HG02798 (cell line): ENCODE measurements at regions not wholly inside any gene's neighbourhood (a gene's known extent, or its start where the extent isn't known, plus 50 kb on each side); places are given as distances from the start of the nearest gene placed in this dataset.

Experiments
- ATAC-seq: cut with Tn5 transposase; IDR thresholded peaks from one replicate; pipeline ENCODE4 v1.9.1; 2021; ENCODE audit warnings: mild to moderate bottlenecking; ENCODE audit not compliant: unreplicated experiment, poor library complexity

DNA sequence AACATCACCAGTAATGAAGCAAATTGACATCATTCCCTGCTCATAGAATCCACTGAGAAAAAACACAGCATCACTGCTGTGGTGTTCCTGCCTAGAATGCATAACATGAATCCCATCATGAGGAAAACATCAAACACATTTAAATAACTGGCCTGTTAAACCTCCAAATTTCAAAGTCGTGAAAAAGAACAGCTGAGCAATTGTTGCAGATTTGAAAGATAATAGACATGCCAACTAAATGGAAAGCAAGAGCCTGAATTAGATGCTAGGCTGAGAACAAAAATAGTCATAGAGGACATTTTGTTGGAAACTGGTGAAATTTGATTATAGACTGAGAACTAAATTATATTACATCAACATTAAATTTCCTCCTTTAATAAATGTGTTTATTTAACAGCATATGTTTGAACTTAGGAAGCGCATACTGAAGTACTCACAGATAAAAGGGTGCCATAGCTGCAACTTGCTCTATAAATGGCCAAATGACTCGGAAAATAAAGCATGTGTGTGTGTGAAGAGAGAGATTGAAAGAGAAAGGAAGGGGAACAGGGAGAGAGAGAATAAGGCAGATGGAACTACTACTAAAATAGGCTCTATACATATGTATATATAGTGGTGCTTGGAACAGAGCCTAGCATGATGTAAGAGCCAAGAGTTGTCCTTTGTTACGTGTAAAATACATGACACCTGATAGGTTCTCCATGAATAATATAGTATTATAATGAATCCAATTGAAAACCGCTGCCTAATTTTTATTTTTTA, 305.0 kb upstream of the MON1B start:
- no peak for ATAC-seq

- no peak for ATAC-seq
Measured at GRCh38 chr16:76897816-76898215, 293.2 kb upstream of the MON1B start.

DNA sequence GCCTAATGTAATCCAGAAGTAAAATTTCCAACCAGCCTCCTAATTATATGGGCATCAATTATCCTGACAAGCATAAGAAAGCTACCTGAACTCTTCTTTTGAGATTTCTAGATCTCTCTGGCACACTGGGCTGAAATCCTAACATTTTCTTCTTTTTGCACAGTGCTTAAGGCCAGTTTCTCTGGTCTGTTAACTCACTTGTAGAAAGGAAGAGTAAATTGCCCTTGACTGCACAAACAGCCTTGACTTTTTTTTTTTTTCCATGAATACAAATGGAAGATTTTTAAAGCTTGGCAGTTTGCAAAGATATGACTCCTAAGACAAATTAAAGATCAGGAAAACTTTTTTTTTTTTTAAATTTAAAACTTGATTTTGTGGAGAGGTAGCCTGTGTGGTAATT, 291.2 kb upstream of the MON1B start:
- no peak for ATAC-seq

GRCh38 chr16:76900285-76901263, 290.4 kb upstream of the MON1B start:
- ATAC-seq = no peak

- ATAC-seq = no peak
Measured at GRCh38 chr16:76906552-76906951, 284.4 kb upstream of the MON1B start.

DNA sequence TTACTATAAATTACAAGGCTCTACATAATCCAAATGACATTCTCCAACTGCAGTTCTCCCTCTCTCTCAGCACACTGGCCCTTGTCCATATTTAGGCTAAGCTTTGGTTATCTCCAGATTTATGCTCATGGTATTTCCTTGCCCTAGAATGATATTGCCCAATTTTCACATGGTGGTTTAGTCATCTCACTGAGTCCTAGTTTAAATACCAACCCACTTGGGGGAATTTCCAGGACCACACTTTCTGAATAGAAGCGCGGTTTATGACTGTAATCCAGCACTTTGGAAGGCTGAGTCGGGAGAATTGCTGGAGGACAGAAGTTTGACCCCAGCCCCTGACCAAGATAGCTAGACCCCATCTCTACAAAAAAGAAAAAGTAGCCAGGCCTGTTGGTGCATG, 280.1 kb upstream of the MON1B start:
- ATAC-seq = no peak

- no peak for ATAC-seq
Measured at GRCh38 chr16:76913046-76913445, 277.9 kb upstream of the MON1B start.

DNA sequence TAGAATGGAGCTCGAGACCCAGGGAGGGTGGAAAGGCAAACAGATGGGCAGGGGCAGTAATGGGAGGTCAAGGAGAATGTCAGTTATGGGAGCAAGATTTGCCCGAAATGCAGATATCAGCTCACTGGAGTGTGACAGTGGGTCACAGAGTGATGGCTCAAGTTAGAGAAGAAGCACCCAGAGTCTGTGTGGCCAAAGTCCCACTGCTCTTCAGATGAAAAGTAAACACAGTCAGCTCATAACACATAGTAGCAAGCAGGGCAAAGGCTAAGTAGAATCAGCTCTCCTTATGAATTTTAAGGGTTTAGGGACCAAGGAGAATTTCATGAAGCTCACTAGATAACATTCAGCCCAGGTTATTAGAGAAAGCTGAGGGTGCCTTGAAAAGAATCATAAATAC, 264.9 kb upstream of the MON1B start:
- ATAC-seq = no peak

- ATAC-seq = no peak
Measured at GRCh38 chr16:76926595-76926994, 264.4 kb upstream of the MON1B start.

DNA sequence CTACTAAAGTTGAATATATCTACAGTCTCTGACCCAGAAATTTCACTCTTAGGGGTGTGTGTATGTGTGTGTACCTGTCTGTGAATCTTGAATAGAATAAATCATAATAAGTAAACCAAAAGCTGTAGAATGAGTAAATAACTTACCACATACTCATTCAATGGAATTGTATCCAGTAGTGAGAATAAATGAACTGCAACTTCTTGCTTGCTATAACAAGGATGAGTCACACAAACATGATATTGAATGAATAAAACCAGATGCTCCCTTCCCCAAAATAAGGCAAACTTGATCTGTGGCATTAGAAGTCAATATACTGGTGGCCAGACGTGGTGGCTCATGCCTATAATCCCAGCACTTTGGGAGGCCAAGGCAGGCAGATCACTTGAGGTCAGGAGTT, 259.8 kb upstream of the MON1B start:
- ATAC-seq = no peak

DNA sequence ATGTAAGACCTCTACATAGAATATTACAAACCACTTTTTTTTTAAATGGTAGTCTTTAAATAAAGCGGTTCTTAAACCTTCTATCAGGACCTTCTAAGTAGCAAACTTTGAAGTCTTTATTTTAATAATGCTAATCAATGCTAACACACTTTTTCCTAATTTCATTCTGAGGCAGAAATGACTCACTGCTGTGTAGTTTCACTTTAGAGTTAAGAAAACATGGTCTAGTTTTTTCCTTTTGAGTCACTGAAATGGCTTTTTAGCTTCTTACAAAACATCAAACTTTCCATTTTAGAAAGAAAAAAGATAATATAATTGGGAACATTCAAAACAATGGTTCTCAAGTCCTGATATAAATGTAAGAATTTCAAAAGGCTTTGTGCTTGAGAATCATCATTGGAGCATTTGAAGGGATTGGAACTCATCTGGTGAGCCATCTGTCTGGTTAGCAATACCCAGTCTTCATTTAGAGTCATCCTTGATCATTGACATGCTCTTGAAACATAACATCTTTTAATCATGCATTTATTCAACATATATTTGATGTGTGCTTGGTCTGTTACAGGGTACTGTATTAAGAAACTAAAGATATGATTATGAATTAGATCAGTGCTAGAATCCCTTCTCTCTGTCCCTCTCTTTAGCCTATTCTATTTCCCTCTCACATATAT, 258.3 kb upstream of the MON1B start:
- no peak for ATAC-seq

- ATAC-seq = no peak
Measured at GRCh38 chr16:76940251-76940650, 250.7 kb upstream of the MON1B start.

GRCh38 chr16:76941113-76941512, 249.9 kb upstream of the MON1B start:
- no peak for ATAC-seq

DNA sequence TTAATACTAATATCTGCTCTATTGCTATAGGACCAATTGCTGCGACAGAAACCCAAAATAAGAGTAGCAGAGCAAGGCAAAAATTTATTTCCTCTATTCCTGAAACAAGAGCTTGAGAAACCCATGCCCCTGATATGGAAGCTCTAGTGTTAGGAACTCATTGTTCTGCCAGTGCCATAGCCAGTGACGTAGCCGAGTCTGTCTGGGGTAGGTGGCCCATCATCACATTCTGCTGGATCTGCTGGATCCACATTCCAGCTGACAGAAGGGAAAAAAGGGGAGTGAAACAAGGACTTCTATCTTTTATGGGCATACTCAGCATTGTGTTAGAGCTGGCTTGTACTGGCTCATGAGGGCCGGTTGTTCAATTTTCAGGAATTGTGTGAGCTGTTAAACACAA, 248.9 kb upstream of the MON1B start:
- no peak for ATAC-seq

GRCh38 chr16:76943921-76944320, 247.1 kb upstream of the MON1B start:
- ATAC-seq = no peak

DNA sequence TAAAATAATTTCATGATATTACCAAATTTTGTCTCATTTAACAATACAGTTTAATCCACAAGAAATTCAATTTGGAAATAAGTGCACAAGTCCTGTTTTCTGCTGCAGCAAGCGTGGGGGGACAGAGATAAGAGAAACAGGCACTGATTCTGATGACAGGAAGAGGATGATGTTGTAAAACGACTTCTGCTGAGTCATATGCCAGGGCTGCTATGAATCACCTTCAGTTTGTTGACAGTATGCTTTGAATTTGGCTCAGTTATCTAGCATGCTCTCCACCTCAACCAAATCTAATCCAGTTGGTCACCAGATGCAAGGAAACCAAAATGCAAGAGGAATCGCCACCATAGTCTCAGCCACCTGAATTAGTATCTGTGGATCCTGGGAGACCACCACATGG, 244.1 kb upstream of the MON1B start:
- ATAC-seq = no peak

DNA sequence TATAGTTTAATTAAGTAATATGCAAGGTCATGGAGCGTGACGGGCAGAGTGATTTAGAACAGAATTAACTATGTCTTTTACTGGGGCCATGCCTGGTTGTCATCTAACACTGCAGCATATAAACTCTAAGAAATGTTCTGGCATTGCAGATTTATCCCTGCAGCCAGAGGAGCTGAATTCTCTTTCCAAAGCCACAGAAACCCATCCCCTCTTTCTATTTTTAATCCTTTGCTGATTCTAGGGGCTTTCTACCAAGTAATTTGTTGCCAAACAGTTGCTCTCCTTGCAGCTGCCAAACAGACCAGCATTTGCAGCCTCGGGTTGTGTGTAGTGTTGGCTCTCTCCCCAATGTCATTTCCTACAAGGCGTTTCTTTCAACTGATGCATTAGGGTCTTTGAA, 243.2 kb upstream of the MON1B start:
- ATAC-seq = no peak

- ATAC-seq = no peak
Measured at GRCh38 chr16:76955629-76956028, 235.4 kb upstream of the MON1B start.

DNA sequence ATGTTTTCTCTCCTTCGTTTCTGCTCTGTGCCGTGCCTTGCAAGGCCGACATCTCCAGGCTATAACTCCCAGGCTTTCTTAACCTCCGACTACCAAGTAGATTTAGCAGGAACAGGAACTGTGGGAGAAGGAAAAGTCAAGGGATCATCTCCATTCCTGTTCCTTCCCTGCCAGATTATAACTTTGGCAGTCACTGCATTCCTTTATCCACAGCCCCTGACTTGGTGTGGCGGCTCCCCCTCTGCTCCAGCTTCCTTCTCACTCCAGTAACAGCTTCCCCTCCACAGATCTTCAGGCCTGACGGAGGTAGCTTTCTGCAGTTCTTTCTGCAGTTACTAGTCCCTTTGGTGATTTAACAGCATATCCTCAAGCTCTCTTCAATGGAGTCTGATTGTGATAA, 234.6 kb upstream of the MON1B start:
- ATAC-seq = no peak

DNA sequence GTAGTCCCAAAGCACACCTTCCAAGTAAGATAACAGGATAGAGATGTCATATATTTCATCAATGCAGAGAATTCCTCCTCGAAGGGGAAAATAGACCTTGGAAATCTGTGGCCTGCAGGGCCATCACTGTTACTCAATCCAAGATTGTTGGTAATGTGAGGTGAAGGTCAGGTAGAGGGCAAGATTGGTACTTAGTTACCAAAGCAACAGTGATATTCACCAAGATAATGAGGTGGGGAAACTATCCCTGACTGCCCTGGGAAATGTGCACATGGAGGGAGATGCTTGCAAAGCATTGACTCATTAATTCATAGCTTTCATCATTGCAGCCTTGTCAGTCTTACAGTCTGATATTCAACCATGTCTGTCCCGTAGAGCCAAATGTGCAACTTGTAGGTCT, 234.1 kb upstream of the MON1B start:
- no peak for ATAC-seq

DNA sequence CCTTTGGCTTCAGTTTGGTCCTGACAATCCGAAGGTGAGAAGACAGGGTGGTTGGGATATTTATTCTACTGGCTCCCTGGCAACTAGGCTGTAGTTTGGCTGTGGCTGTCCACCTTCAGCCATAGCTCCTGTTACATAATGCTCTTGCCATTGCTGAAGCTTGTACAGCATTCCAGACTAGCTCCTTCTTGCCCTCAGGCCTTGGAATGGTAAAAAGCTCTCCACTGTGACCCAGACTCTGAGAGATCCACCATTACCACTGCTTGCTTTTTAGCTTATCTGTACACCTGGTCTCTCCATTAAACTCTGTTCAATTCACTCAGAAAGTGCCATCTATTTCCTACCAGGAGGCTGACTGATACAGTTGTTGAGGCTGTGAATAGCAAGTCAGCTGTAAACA, 231.8 kb upstream of the MON1B start:
- no peak for ATAC-seq
